Common myeloid progenitor, CD34-positive (primary cell): ENCODE measurements at regions not wholly inside any gene's neighbourhood (a gene's known extent, or its start where the extent isn't known, plus 50 kb on each side); places are given as distances from the start of the nearest gene placed in this dataset.
"Not testable (repeated sequence)": the region's sequence is repeated elsewhere in the genome, so short reads cannot be mapped to it uniquely, and the experiment has no call there.

ENCODE experiments used
- CTCF ChIA-PET: fragments of 350-600 bp; sonication (Branson Sonifier 250); formaldehyde crosslinking; loops from one replicate; lab custom pipeline; 2021; ENCODE audit warnings: antibody characterized with exemption; lab: Charles Lee
- POLR2A ChIA-PET: fragments of 350-600 bp; sonication (Branson Sonifier 250); formaldehyde crosslinking; loops from one replicate; lab custom pipeline; 2021; ENCODE audit warnings: antibody characterized with exemption; lab: Charles Lee
- DNase-seq, 3 donors: peaks; one replicate each; pipeline versions ENCODE4 v3.0.0 to v3.0.0-alpha.2; 2013
- H3K27ac ChIP-seq, 2 experiments: 1 replicate in 1 of 2; 2 replicates in 1 of 2; pipeline ENCODE4 v1.7.0; 2013; ENCODE audit warnings: inconsistent platforms in 2 of 2, low read length in 2 of 2, mild to moderate bottlenecking in 2 of 2, low read depth in 1 of 2, moderate library complexity in 1 of 2; ENCODE audit not compliant: severe bottlenecking in 2 of 2, insufficient read depth in 1 of 2, poor library complexity in 1 of 2
- H3K27me3 ChIP-seq, 5 experiments: replicated peaks in 2 of 5; 1 replicate in 3 of 5; 2 replicates in 2 of 5; pipeline versions ENCODE4 v1.6.1 to v1.7.0; 2013; ENCODE audit warnings: low read length in 4 of 5, mild to moderate bottlenecking in 2 of 5, moderate library complexity in 2 of 5, inconsistent platforms in 1 of 5; ENCODE audit not compliant: insufficient read depth in 5 of 5, control insufficient read depth in 4 of 5
- H3K36me3 ChIP-seq, 4 experiments: 1 replicate in 2 of 4; 2 replicates in 2 of 4; pipeline versions ENCODE4 v1.6.1 to v1.7.0; 2013; ENCODE audit warnings: low read length in 3 of 4, control low read depth in 1 of 4, mild to moderate bottlenecking in 1 of 4; ENCODE audit not compliant: control insufficient read depth in 4 of 4, insufficient read depth in 4 of 4
- H3K4me1 ChIP-seq, 4 experiments: 1 replicate in 3 of 4; 2 replicates in 1 of 4; pipeline versions ENCODE4 v1.6.1 to v1.7.1; 2013; ENCODE audit warnings: low read length in 3 of 4, mild to moderate bottlenecking in 3 of 4, control low read depth in 1 of 4, inconsistent platforms in 1 of 4, moderate library complexity in 1 of 4; ENCODE audit not compliant: control insufficient read depth in 4 of 4, insufficient read depth in 4 of 4; ENCODE audit errors: control extremely low read depth in 1 of 4
- H3K4me3 ChIP-seq, 7 experiments: 1 replicate in 4 of 7; 2 replicates in 3 of 7; pipeline versions ENCODE4 v1.5.1 to v1.7.0; 2013; ENCODE audit warnings: mild to moderate bottlenecking in 7 of 7, low read length in 6 of 7, moderate library complexity in 6 of 7, inconsistent platforms in 2 of 7, low read depth in 2 of 7, control low read depth in 1 of 7; ENCODE audit not compliant: insufficient read depth in 4 of 7, control insufficient read depth in 1 of 7; ENCODE audit errors: extremely low read depth in 1 of 7
- H3K9me3 ChIP-seq, 5 experiments: 1 replicate in 4 of 5; 2 replicates in 1 of 5; pipeline versions ENCODE4 v1.6.1 to v1.7.1; 2013; ENCODE audit warnings: low read length in 4 of 5, mild to moderate bottlenecking in 2 of 5, inconsistent platforms in 1 of 5, low read depth in 1 of 5, moderate library complexity in 1 of 5; ENCODE audit not compliant: control insufficient read depth in 4 of 5, insufficient read depth in 2 of 5; ENCODE audit errors: control extremely low read depth in 1 of 5
- WGBS: methylation state at CpG from one replicate; pipeline ENCODE4 v1.1.5; 2013; ENCODE audit not compliant: insufficient coverage; 5-methylcytosine and 5-hydroxymethylcytosine counted together

DNA sequence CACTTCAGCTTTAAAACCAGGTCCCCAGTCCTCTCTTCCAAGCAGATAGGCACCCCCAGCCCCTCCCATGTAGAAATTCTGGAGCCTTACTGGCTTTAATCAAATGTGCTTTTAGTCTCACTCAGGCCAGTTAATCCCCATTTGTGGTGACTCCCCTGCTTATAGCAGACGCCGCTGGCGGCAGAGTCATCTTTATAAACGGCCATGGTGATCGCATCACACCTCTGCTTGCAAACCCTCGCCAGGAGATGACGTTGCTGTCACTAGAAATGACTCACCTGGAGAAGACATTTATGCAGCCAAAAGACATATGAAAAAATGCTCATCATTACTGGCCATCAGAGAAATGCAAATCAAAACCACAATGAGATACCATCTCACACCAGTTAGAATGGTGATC, 369.3 kb downstream of the VRK1 start:
- no peak overlapping the region for H3K4me3 ChIP-seq
- WGBS, result 85% methylated on average over 7 of the region's 7 CpGs
- H3K27ac ChIP-seq, result no peak overlapping the region
- no peak for DNase-seq
- peaks cover 0 to 10% (median 3%) of the 10 kb centered on the region in 5 experiments for H3K27me3 ChIP-seq
- ChIA-PET POLR2A (interaction anchor here (0.6 kb wide), 1 partner anchor 25 kb away, joined by 4 read pairs; no protein-coding TSS in a partner anchor), CTCF (no interaction called here)
- H3K36me3 ChIP-seq, result no peaks in the 10 kb centered on the region
- no peaks in the 10 kb centered on the region for H3K4me1 ChIP-seq
- H3K9me3 ChIP-seq, result peaks cover 0 to 2% (median 0%) of the 10 kb centered on the region in 5 experiments

DNA sequence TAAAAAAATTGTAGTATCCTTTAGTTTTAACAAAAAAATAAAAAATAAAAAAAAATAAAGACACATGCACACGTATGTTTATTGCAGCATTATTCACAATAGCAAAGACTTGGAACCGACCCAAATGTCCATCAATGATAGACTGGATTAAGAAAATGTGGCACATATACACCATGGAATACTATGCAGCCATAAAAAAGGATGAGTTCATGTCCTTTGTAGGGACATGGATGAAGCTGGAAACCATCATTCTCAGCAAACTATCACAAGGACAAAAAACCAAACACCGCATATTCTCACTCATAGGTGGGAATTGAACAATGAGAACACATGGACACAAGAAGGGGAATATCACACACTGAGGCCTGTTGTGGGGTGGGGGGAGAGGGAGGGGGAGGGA, 370.4 kb downstream of the VRK1 start:
- no CpG with 5 or more reads among the region's 3 CpGs for WGBS
- H3K4me3 ChIP-seq, H3K9me3 ChIP-seq, H3K27me3 ChIP-seq, POLR2A ChIA-PET, H3K36me3 ChIP-seq, DNase-seq, H3K27ac ChIP-seq, H3K4me1 ChIP-seq: not testable (repeated sequence)
- CTCF ChIA-PET, result interaction anchor here (1.9 kb wide), 1 partner anchor 16 kb away, joined by 5 read pairs; no protein-coding TSS in a partner anchor

DNA sequence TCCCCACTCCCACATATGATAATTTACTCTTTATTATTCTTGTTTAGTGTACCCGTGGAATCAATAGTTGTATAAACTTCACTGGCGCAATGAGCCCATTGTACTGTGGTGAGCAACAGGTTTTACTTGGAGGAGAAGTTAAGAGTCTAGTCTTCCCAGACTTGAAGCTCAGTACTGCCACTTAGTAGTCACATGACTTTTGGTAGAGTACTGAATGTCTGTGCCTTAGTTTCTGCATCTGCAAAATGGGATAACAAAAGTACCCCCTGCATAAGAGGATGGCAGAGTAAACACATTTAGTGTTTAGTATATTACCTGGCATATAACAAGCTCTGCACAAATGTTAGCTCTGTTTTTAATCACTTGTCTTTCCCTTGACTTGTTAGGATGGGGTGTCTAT, 375.5 kb downstream of the VRK1 start:
- POLR2A ChIA-PET, result no interaction called here
- H3K27me3 ChIP-seq, result peaks cover 0 to 18% (median 2%) of the 10 kb centered on the region in 5 experiments
- DNase-seq, result no peak
- CTCF ChIA-PET, result interaction anchor here (1.2 to 1.7 kb wide), 2 partner anchors 11 to 12 kb away, joined by 3 to 4 read pairs; no protein-coding TSS in a partner anchor
- H3K4me3 ChIP-seq, result no peak overlapping the region
- H3K9me3 ChIP-seq, result no peaks in the 10 kb centered on the region
- 100% methylated on average over 2 of the region's 2 CpGs for WGBS
- H3K4me1 ChIP-seq, result no peaks in the 10 kb centered on the region
- no peaks in the 10 kb centered on the region for H3K36me3 ChIP-seq
- no peak overlapping the region for H3K27ac ChIP-seq

DNA sequence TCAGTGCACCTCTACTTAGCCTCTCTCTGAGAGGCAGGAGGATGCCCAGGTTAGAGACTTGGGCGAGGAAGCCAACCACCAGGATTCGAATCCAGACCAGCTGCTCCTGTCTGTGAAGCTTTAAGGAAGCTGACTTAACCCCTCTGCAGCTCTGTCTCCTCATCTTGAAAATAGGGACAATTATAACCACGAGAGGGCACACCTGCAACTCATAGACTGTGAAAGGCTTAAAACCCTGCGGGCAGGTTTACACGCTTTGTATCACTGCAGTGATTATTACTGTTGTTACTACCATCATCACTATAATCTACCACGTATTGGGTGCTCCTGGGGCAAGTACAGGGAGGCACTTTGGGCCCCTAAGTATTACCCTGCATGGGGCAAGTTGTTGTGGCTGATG, 379.8 kb downstream of the VRK1 start:
- CTCF ChIA-PET, result no interaction called here
- no peak overlapping the region for H3K4me3 ChIP-seq
- H3K4me1 ChIP-seq, result peaks cover 0 to 7% (median 2%) of the 10 kb centered on the region in 4 experiments
- no peak overlapping the region for H3K27ac ChIP-seq
- no peaks in the 10 kb centered on the region for H3K36me3 ChIP-seq
- WGBS, result 79% methylated on average over 5 of the region's 6 CpGs
- DNase-seq, result peak; percentile 14 to 40 (median 36)
- H3K9me3 ChIP-seq, result no peaks in the 10 kb centered on the region
- peaks cover 0 to 32% (median 4%) of the 10 kb centered on the region in 5 experiments for H3K27me3 ChIP-seq
- POLR2A ChIA-PET, result interaction anchor here (0.7 kb wide), 1 partner anchor 617 kb away, joined by 5 read pairs; no protein-coding TSS in a partner anchor

DNA sequence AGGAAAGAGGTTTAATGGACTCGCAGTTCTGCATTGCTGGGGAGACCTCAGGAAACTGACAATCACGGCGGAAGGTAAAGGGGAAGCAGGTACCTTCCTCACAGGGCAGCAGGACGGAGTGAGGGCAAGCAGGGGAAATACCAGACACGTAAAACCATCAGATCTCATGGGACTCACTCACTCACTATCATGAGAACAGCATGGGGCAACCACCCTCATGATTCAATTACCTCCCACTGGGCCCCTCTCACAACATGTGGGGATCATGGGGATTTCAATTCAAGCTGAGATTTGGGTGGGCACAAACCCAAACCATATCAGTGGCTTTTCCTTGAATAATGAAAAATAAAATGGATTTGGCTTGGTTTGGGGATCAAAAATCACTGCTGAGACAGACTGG, 380.5 kb downstream of the VRK1 start:
- no peak overlapping the region for H3K4me3 ChIP-seq
- 2% methylated on average over 4 of the region's 5 CpGs for WGBS
- no peak overlapping the region for H3K27ac ChIP-seq
- DNase-seq, result peak in 2 of 3 donors; percentile 15 to 41
- H3K9me3 ChIP-seq, result no peaks in the 10 kb centered on the region
- H3K4me1 ChIP-seq, result peaks cover 0 to 7% (median 2%) of the 10 kb centered on the region in 4 experiments
- CTCF ChIA-PET, result no interaction called here
- POLR2A ChIA-PET, result no interaction called here
- peaks cover 0 to 32% (median 4%) of the 10 kb centered on the region in 5 experiments for H3K27me3 ChIP-seq
- no peaks in the 10 kb centered on the region for H3K36me3 ChIP-seq

DNA sequence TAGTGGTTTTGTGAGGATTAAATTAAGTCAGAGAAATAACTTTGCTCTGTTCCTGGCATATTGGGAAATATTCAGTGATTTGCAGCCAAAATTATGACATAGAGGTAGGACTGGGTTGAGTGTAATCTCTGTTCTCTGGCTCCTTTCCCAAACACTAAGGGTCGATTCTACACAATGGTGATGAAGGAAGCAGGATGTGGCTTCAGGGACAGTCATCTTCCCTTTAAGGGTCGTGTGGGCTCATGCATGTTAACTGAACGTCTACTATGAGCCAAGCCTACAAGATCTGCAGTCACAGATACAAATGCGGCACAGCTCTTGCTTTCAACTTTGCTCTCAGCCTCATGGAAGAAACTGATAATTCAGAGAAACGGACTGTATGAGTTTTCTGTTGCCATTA, 381.6 kb downstream of the VRK1 start:
- CTCF ChIA-PET, result no interaction called here
- 81% methylated on average over 4 of the region's 5 CpGs for WGBS

DNA sequence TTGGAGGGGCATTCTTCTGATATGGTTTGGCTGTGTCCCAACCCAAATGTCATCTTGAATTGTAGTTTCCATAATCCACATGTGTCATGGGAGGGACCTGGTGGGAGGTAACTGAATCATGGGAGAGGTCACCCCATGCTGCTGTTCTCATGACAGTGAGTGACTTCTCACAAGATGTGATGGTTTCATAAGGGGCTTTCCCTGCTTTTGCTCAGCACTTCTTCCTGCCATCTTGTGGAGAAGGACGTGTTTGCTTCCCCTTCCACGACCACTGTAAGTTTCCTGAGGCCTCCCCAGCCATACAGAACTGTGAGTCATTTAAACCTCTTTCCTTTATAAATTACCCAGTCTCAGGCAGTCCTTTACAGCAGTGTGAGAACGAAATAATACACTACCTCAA, 382.4 kb downstream of the VRK1 start:
- peaks cover 0 to 32% (median 4%) of the 10 kb centered on the region in 5 experiments for H3K27me3 ChIP-seq
- H3K9me3 ChIP-seq, result no peaks in the 10 kb centered on the region
- H3K27ac ChIP-seq, result no peak overlapping the region
- peaks cover 0 to 7% (median 2%) of the 10 kb centered on the region in 4 experiments for H3K4me1 ChIP-seq
- POLR2A ChIA-PET, result no interaction called here
- CTCF ChIA-PET, result no interaction called here
- H3K36me3 ChIP-seq, result no peaks in the 10 kb centered on the region
- 7% methylated on average over 2 of the region's 3 CpGs for WGBS
- DNase-seq, result peak; percentile 25 to 79 (median 49)
- no peak overlapping the region for H3K4me3 ChIP-seq

More for the DNA sequence above, 381.6 kb downstream of the VRK1 start:
- no peaks in the 10 kb centered on the region for H3K36me3 ChIP-seq
- no peak for DNase-seq
- no peak overlapping the region for H3K27ac ChIP-seq
- peaks cover 0 to 7% (median 2%) of the 10 kb centered on the region in 4 experiments for H3K4me1 ChIP-seq
- POLR2A ChIA-PET, result interaction anchor here (0.6 kb wide), 1 partner anchor 291 kb away, joined by 4 read pairs; no protein-coding TSS in a partner anchor
- no peak overlapping the region for H3K4me3 ChIP-seq
- no peaks in the 10 kb centered on the region for H3K9me3 ChIP-seq
- H3K27me3 ChIP-seq, result peaks cover 0 to 32% (median 4%) of the 10 kb centered on the region in 5 experiments
